ENCODE measurements at regions not wholly inside any gene's neighbourhood (a gene's known extent, or its start where the extent isn't known, plus 50 kb on each side); places are given as distances from the start of the nearest gene placed in this dataset.
A peak's percentile ranks its signal among the peaks of the same experiment; 100 is the strongest.

- Histone ChIP-seq H3K9me3 (ENCODE audit: low read depth, low read length) (no peaks in the 10 kb centered on the region), H4K20me1 (ENCODE audit: insufficient read depth, low read length) (no peaks in the 10 kb centered on the region), H3K79me2 (ENCODE audit: insufficient read depth, low read length) (no peaks in the 10 kb centered on the region), H3K4me2 (ENCODE audit: insufficient read depth, low read length) (no peak overlapping the region), H2AFZ (ENCODE audit: low read length) (no peak overlapping the region), H3K4me1 (ENCODE audit: insufficient read depth, low read length) (no peaks in the 10 kb centered on the region), H3K36me3 (ENCODE audit: insufficient read depth, low read length) (no peaks in the 10 kb centered on the region), H3K27me3 (ENCODE audit: insufficient read depth, low read length) (peaks cover 24% of the 10 kb centered on the region), H3K4me3 (ENCODE audit: insufficient read depth, low read length) (no peak overlapping the region), H3K27ac (ENCODE audit: low read depth, low read length) (no peak overlapping the region)
- DNase-seq (ENCODE audit: insufficient read length, low spot score, missing footprints): peak; percentile 36
- TF ChIP-seq, protein P1, sequence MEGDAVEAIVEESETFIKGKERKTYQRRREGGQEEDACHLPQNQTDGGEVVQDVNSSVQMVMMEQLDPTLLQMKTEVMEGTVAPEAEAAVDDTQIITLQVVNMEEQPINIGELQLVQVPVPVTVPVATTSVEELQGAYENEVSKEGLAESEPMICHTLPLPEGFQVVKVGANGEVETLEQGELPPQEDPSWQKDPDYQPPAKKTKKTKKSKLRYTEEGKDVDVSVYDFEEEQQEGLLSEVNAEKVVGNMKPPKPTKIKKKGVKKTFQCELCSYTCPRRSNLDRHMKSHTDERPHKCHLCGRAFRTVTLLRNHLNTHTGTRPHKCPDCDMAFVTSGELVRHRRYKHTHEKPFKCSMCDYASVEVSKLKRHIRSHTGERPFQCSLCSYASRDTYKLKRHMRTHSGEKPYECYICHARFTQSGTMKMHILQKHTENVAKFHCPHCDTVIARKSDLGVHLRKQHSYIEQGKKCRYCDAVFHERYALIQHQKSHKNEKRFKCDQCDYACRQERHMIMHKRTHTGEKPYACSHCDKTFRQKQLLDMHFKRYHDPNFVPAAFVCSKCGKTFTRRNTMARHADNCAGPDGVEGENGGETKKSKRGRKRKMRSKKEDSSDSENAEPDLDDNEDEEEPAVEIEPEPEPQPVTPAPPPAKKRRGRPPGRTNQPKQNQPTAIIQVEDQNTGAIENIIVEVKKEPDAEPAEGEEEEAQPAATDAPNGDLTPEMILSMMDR (IDR thresholded peaks at IDR 0.05; ENCODE audit: extremely low read depth, low read depth, low read length): no peak
Observed at GRCh38 chr14:101367421-101368261, 193.7 kb upstream of the DIO3 start.

DNA sequence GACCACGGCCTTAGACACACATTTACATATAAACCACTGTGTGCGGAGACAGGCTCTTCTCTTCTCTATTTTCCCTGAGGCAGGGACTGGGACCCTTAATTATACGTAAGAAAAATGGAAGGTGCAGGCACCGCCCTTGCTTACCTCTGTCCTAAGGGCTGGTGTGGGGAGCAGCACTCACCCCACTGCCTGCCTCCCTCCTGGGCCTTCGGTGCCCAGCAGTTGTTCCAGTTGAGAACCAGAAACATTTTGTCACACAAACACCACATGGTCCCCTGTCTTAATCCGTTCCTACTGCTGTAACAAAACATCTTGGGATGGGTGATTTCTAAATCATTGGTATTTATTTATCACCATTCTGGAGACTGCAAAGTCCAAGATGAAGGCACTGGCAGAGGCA is 192.7 kb upstream of the DIO3 start:
- Histone ChIP-seq H3K4me3 (ENCODE audit: insufficient read depth, low read length) (no peak overlapping the region), H3K9me3 (ENCODE audit: low read depth, low read length) (no peaks in the 10 kb centered on the region), H3K4me2 (ENCODE audit: insufficient read depth, low read length) (no peak overlapping the region), H3K27me3 (ENCODE audit: insufficient read depth, low read length) (peaks cover 32% of the 10 kb centered on the region), H4K20me1 (ENCODE audit: insufficient read depth, low read length) (no peaks in the 10 kb centered on the region), H3K36me3 (ENCODE audit: insufficient read depth, low read length) (no peaks in the 10 kb centered on the region), H3K79me2 (ENCODE audit: insufficient read depth, low read length) (no peaks in the 10 kb centered on the region), H2AFZ (ENCODE audit: low read length) (no peak overlapping the region), H3K27ac (ENCODE audit: low read depth, low read length) (no peak overlapping the region), H3K4me1 (ENCODE audit: insufficient read depth, low read length) (no peaks in the 10 kb centered on the region)
- DNase-seq (ENCODE audit: insufficient read length, low spot score, missing footprints): no peak
- TF ChIP-seq, protein P1 (IDR thresholded peaks at IDR 0.05; ENCODE audit: extremely low read depth, low read depth, low read length): no peak

GRCh38 chr14:101369194-101369915 is 191.9 kb upstream of the DIO3 start:
- Histone ChIP-seq H2AFZ (ENCODE audit: low read length) (no peak overlapping the region), H3K79me2 (ENCODE audit: insufficient read depth, low read length) (no peaks in the 10 kb centered on the region), H3K4me3 (ENCODE audit: insufficient read depth, low read length) (no peak overlapping the region), H3K27me3 (ENCODE audit: insufficient read depth, low read length) (peaks cover 38% of the 10 kb centered on the region), H4K20me1 (ENCODE audit: insufficient read depth, low read length) (no peaks in the 10 kb centered on the region), H3K36me3 (ENCODE audit: insufficient read depth, low read length) (no peaks in the 10 kb centered on the region), H3K27ac (ENCODE audit: low read depth, low read length) (no peak overlapping the region), H3K9me3 (ENCODE audit: low read depth, low read length) (no peaks in the 10 kb centered on the region), H3K4me2 (ENCODE audit: insufficient read depth, low read length) (no peak overlapping the region), H3K4me1 (ENCODE audit: insufficient read depth, low read length) (no peaks in the 10 kb centered on the region)
- peak; percentile 37 for DNase-seq (ENCODE audit: insufficient read length, low spot score, missing footprints)
- TF ChIP-seq, protein P1 (IDR thresholded peaks at IDR 0.05; ENCODE audit: extremely low read depth, low read depth, low read length): no peak
